Mesenchymal stem cell (in vitro differentiated cells and primary cell): ENCODE measurements at regions not wholly inside any gene's neighbourhood (a gene's known extent, or its start where the extent isn't known, plus 50 kb on each side); places are given as distances from the start of the nearest gene placed in this dataset.

Source experiments
- DNase-seq: peaks from one replicate; pipeline ENCODE4 v3.0.0-alpha.2; 2013
- H2AFZ ChIP-seq: one replicate; pipeline ENCODE4 v1.6.1; 2013; ENCODE audit warnings: low read depth, mild to moderate bottlenecking, control low read depth, inconsistent platforms, low read length, moderate library complexity
- H2AK5ac ChIP-seq: 2 replicates; pipeline ENCODE4 v1.6.1; 2013; ENCODE audit warnings: low read length, moderate library complexity, mild to moderate bottlenecking, inconsistent platforms; ENCODE audit not compliant: severe bottlenecking
- H2BK120ac ChIP-seq: one replicate; pipeline ENCODE4 v1.6.1; 2013; ENCODE audit warnings: low read depth, mild to moderate bottlenecking, inconsistent platforms, low read length, moderate library complexity
- H2BK12ac ChIP-seq, 2 experiments: one replicate each; pipeline ENCODE4 v1.6.1; 2013; ENCODE audit warnings: inconsistent platforms in 2 of 2, low read length in 2 of 2, mild to moderate bottlenecking in 2 of 2, moderate library complexity in 2 of 2, control low read depth in 1 of 2
- H2BK15ac ChIP-seq: one replicate; pipeline ENCODE4 v1.6.1; 2013; ENCODE audit warnings: mild to moderate bottlenecking, low read depth, inconsistent platforms; ENCODE audit not compliant: poor library complexity, severe bottlenecking
- H2BK5ac ChIP-seq: 2 replicates; pipeline ENCODE4 v1.6.1; 2013; ENCODE audit warnings: low read depth, mild to moderate bottlenecking, low read length, control low read depth, inconsistent platforms; ENCODE audit not compliant: poor library complexity, severe bottlenecking
- H3K14ac ChIP-seq, 2 experiments: one replicate each; pipeline ENCODE4 v1.6.1; 2013; ENCODE audit warnings: inconsistent platforms in 2 of 2, low read length in 2 of 2, control low read depth in 1 of 2, mild to moderate bottlenecking in 1 of 2, moderate library complexity in 1 of 2
- H3K18ac ChIP-seq, 2 experiments: one replicate each; pipeline ENCODE4 v1.6.1; 2013; ENCODE audit warnings: inconsistent platforms in 2 of 2, low read length in 2 of 2, control low read depth in 1 of 2, low read depth in 1 of 2, mild to moderate bottlenecking in 1 of 2
- H3K23ac ChIP-seq, 2 experiments: one replicate each; pipeline ENCODE4 v1.6.1; 2013; ENCODE audit warnings: inconsistent platforms in 2 of 2, low read length in 2 of 2, mild to moderate bottlenecking in 2 of 2, moderate library complexity in 2 of 2, control low read depth in 1 of 2
- H3K27ac ChIP-seq: 2 replicates; pipeline ENCODE4 v1.5.1; 2013; ENCODE audit warnings: mild to moderate bottlenecking, moderate library complexity, low read length, control low read depth, inconsistent platforms; ENCODE audit not compliant: poor library complexity, severe bottlenecking
- H3K27me3 ChIP-seq, 2 experiments: 2 replicates each; pipeline versions ENCODE4 v1.6.1 to v1.7.0; 2013; ENCODE audit warnings: low read length in 2 of 2, mild to moderate bottlenecking in 2 of 2, moderate library complexity in 2 of 2, control low read depth in 1 of 2, inconsistent platforms in 1 of 2; ENCODE audit not compliant: control insufficient read depth in 1 of 2, insufficient read depth in 1 of 2
- H3K36me3 ChIP-seq, 2 experiments: 2 replicates each; pipeline versions ENCODE4 v1.6.1 to v1.7.0; 2013; ENCODE audit warnings: low read length in 2 of 2, control low read depth in 1 of 2, inconsistent platforms in 1 of 2, low read depth in 1 of 2, mild to moderate bottlenecking in 1 of 2; ENCODE audit not compliant: insufficient read depth in 2 of 2, control insufficient read depth in 1 of 2
- H3K4ac ChIP-seq, 2 experiments: one replicate each; pipeline ENCODE4 v1.6.1; 2013; ENCODE audit warnings: inconsistent platforms in 2 of 2, low read length in 2 of 2, mild to moderate bottlenecking in 2 of 2, moderate library complexity in 2 of 2, control low read depth in 1 of 2, low read depth in 1 of 2
- H3K4me1 ChIP-seq: 2 replicates; pipeline ENCODE4 v1.6.1; 2013; ENCODE audit warnings: low read depth, low read length, control low read depth; ENCODE audit not compliant: control insufficient read depth, insufficient read depth
- H3K4me2 ChIP-seq: 2 replicates; pipeline ENCODE4 v1.6.1; 2013; ENCODE audit warnings: low read length, mild to moderate bottlenecking, inconsistent platforms; ENCODE audit not compliant: poor library complexity, severe bottlenecking
- H3K4me3 ChIP-seq, 2 experiments: 2 replicates each; pipeline versions ENCODE4 v1.5.1 to v1.7.0; 2013; ENCODE audit warnings: low read length in 2 of 2, mild to moderate bottlenecking in 2 of 2, control low read depth in 1 of 2, low read depth in 1 of 2; ENCODE audit not compliant: insufficient read depth in 1 of 2
- H3K79me1 ChIP-seq: replicated peaks from 2 replicates; pipeline ENCODE4 v1.6.1; 2013; ENCODE audit warnings: mild to moderate bottlenecking, control low read depth, low read length, inconsistent platforms; ENCODE audit not compliant: poor library complexity, severe bottlenecking
- H3K9ac ChIP-seq: 2 replicates; pipeline ENCODE4 v1.7.0; 2013; ENCODE audit warnings: mild to moderate bottlenecking, low read length, moderate library complexity
- H3K9me3 ChIP-seq: 2 replicates; pipeline ENCODE4 v1.7.0; 2013; ENCODE audit warnings: mild to moderate bottlenecking, low read length; ENCODE audit not compliant: control insufficient read depth
- H4K8ac ChIP-seq: one replicate; pipeline ENCODE4 v1.6.1; 2013; ENCODE audit warnings: inconsistent platforms, mild to moderate bottlenecking, low read length, moderate library complexity
- H4K91ac ChIP-seq: one replicate; pipeline ENCODE4 v1.6.1; 2013; ENCODE audit warnings: mild to moderate bottlenecking, low read length, inconsistent platforms
- WGBS: methylation state at CpG from one replicate; pipeline ENCODE4 v1.1.7; 2013; ENCODE audit warnings: mixed read lengths; 5-methylcytosine and 5-hydroxymethylcytosine counted together

DNA sequence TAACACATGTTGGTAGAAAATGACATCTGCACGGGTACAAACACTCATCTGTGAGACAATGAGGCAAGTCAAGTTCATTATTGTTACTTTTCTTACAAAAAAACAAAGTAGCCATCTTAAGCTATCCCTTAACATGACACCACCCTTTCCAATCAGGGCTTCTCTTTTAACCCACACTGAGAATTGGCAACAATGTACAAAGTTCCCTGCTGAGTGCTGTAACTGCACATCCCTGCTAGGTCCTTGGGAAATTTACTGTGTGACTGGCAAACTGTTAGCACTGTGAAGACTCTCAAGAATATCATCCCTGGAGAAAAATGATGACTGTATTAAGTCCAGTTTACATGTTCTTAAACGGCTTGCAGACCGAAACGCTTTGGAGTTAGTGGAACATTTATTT, 185.8 kb upstream of the PLD5 start:
- Histone ChIP-seq H3K23ac (no peak overlapping the region), H3K79me1 (no peaks in the 10 kb centered on the region), H3K4me2 (no peak overlapping the region), H3K18ac (no peak overlapping the region), H3K4ac (no peak overlapping the region), H3K4me3 (no peak overlapping the region), H2AFZ (no peak overlapping the region), H2BK5ac (no peak overlapping the region), H2BK15ac (no peak overlapping the region), H2BK12ac (no peak overlapping the region), H2AK5ac (no peak overlapping the region), H3K4me1 (no peaks in the 10 kb centered on the region), H3K27me3 (no peaks in the 10 kb centered on the region), H3K36me3 (no peaks in the 10 kb centered on the region), H3K9ac (no peak overlapping the region), H3K27ac (no peak overlapping the region), H2BK120ac (no peak overlapping the region), H4K91ac (no peak overlapping the region), H4K8ac (no peak overlapping the region), H3K9me3 (no peaks in the 10 kb centered on the region), H3K14ac (no peak overlapping the region)
- 61% methylated on average over 4 of the region's 4 CpGs for WGBS
- no peak for DNase-seq

- no peak overlapping the region for H4K8ac ChIP-seq
- no peak overlapping the region for H2BK120ac ChIP-seq
- H3K4me3 ChIP-seq, result no peak overlapping the region
These were observed 179.0 kb upstream of the PLD5 start for GRCh38 chr1:242703467-242703866.

GRCh38 chr1:242692988-242693387, 168.5 kb upstream of the PLD5 start:
- Histone ChIP-seq H3K9ac (no peak overlapping the region), H3K23ac (no peak overlapping the region), H3K14ac (no peak overlapping the region), H3K4ac (no peak overlapping the region), H3K36me3 (no peaks in the 10 kb centered on the region), H2BK15ac (no peak overlapping the region), H3K4me3 (no peak overlapping the region), H2AFZ (no peak overlapping the region), H2BK120ac (no peak overlapping the region), H3K79me1 (no peaks in the 10 kb centered on the region), H3K4me1 (no peaks in the 10 kb centered on the region), H3K18ac (no peak overlapping the region), H2BK12ac (no peak overlapping the region), H3K27ac (no peak overlapping the region), H3K27me3 (no peaks in the 10 kb centered on the region), H4K8ac (no peak overlapping the region), H4K91ac (no peak overlapping the region), H3K4me2 (no peak overlapping the region), H2BK5ac (no peak overlapping the region), H3K9me3 (no peaks in the 10 kb centered on the region), H2AK5ac (no peak overlapping the region)
- WGBS, result 60% methylated on average over 2 of the region's 2 CpGs
- DNase-seq, result no peak

More at GRCh38 chr1:242703467-242703866, 179.0 kb upstream of the PLD5 start:
- Histone ChIP-seq H2AK5ac (no peak overlapping the region), H2BK15ac (no peak overlapping the region), H4K91ac (no peak overlapping the region), H3K18ac (no peak overlapping the region), H3K36me3 (no peaks in the 10 kb centered on the region), H3K23ac (no peak overlapping the region), H3K14ac (no peak overlapping the region), H3K9me3 (no peaks in the 10 kb centered on the region), H3K9ac (no peak overlapping the region), H3K4me2 (no peak overlapping the region), H3K27me3 (no peaks in the 10 kb centered on the region), H3K4me1 (no peaks in the 10 kb centered on the region), H3K4ac (no peak overlapping the region), H2BK12ac (no peak overlapping the region), H2BK5ac (no peak overlapping the region), H3K79me1 (no peaks in the 10 kb centered on the region), H3K27ac (no peak overlapping the region), H2AFZ (no peak overlapping the region)
- no peak for DNase-seq
- 80% methylated on average over 2 of the region's 2 CpGs for WGBS

- Histone ChIP-seq H2AK5ac (no peak overlapping the region), H4K91ac (no peak overlapping the region), H3K14ac (no peak overlapping the region), H3K18ac (no peak overlapping the region), H3K27me3 (no peaks in the 10 kb centered on the region), H3K36me3 (no peaks in the 10 kb centered on the region), H3K4me1 (no peaks in the 10 kb centered on the region), H2BK15ac (no peak overlapping the region), H3K9ac (no peak overlapping the region), H2BK12ac (no peak overlapping the region), H3K27ac (no peak overlapping the region), H2BK120ac (no peak overlapping the region), H2AFZ (no peak overlapping the region), H3K4ac (no peak overlapping the region), H3K79me1 (no peaks in the 10 kb centered on the region), H2BK5ac (no peak overlapping the region), H3K23ac (no peak overlapping the region), H3K4me3 (no peak overlapping the region), H3K4me2 (no peak overlapping the region), H4K8ac (no peak overlapping the region), H3K9me3 (no peaks in the 10 kb centered on the region)
- no peak for DNase-seq
- 19% methylated on average over 1 of the region's 2 CpGs for WGBS
These were observed 167.1 kb upstream of the PLD5 start for GRCh38 chr1:242691610-242691945.
